ENCODE measurements at regions not wholly inside any gene's neighbourhood (a gene's known extent, or its start where the extent isn't known, plus 50 kb on each side); places are given as distances from the start of the nearest gene placed in this dataset.

GRCh38 chr9:38259056-38259455 is 133.4 kb upstream of the ALDH1B1 start:
- Histone ChIP-seq H3K9ac (replicated peaks in 1 of 4; ENCODE audit: extremely low read depth in 1 of 4, low read depth in 3 of 4, low read length in 3 of 4) (no peak overlapping the region), H3K27ac (ENCODE audit: low read depth, low read length) (no peak overlapping the region), H3K18ac (ENCODE audit: extremely low read depth, low read length) (no peak overlapping the region), H3K4me1 (replicated peaks in 1 of 4; ENCODE audit: control insufficient read depth in 3 of 4, insufficient read depth in 4 of 4, low read length in 3 of 4) (no peaks in the 10 kb centered on the region), H3K79me2 (ENCODE audit: control insufficient read depth in 1 of 2, insufficient read depth in 2 of 2, low read length in 2 of 2) (no peaks in the 10 kb centered on the region), H3K14ac (ENCODE audit: insufficient read length) (no peak overlapping the region), H3K4me2 (ENCODE audit: insufficient read depth in 1 of 2, low read depth in 2 of 2, low read length in 2 of 2) (no peak overlapping the region), H2BK15ac (ENCODE audit: low read length) (no peak overlapping the region), H2BK12ac (ENCODE audit: low read depth, low read length) (no peak overlapping the region), H3K79me1 (ENCODE audit: low read depth, low read length) (no peaks in the 10 kb centered on the region), H2AK5ac (ENCODE audit: low read depth, low read length) (no peak overlapping the region), H4K8ac (ENCODE audit: extremely low read depth, insufficient read depth, low read length) (no peak overlapping the region), H4K91ac (replicated peaks; ENCODE audit: insufficient read length, low read length) (no peak overlapping the region), H3K4me3 (ENCODE audit: extremely low read depth in 1 of 4, insufficient read depth in 2 of 4, low read depth in 3 of 4, low read length in 4 of 4) (no peak overlapping the region), H2BK20ac (ENCODE audit: low read length) (no peak overlapping the region), H3K23me2 (ENCODE audit: low read depth, low read length) (no peaks in the 10 kb centered on the region), H2BK5ac (ENCODE audit: low read depth, low read length) (no peak overlapping the region), H3K9me3 (ENCODE audit: insufficient read depth in 2 of 2, low read depth in 1 of 2, low read length in 1 of 2) (no peaks in the 10 kb centered on the region), H4K20me1 (replicated peaks in 1 of 2; ENCODE audit: control insufficient read depth in 1 of 2, insufficient read depth in 2 of 2, low read length in 2 of 2) (no peaks in the 10 kb centered on the region), H3K27me3 (replicated peaks in 1 of 4; ENCODE audit: control insufficient read depth in 3 of 4, extremely low read depth in 1 of 4, insufficient read depth in 3 of 4, low read length in 3 of 4) (0 out of 7 replicates have a peak, but pooled peaks cover 0 to 3% (median 1%) of the 10 kb centered on the region in 4 experiments), H3K56ac (replicated peaks; ENCODE audit: insufficient read length, low read depth, low read length) (no peak overlapping the region), H2AFZ (ENCODE audit: low read length) (no peak overlapping the region), H2BK120ac (replicated peaks; ENCODE audit: low read depth, low read length) (no peak overlapping the region), H3K36me3 (ENCODE audit: control insufficient read depth in 2 of 4, insufficient read depth in 4 of 4, low read length in 3 of 4) (no peaks in the 10 kb centered on the region), H3K4ac (replicated peaks; ENCODE audit: insufficient read length, low read depth, low read length) (no peak overlapping the region), H4K5ac (ENCODE audit: insufficient read length, low read depth, low read length) (no peak overlapping the region), H3K23ac (ENCODE audit: insufficient read length) (no peak overlapping the region)
- 90% methylated on average over 2 of the region's 2 CpGs; no CpG with 5 or more reads in 1 of the 2 experiments for WGBS, 2 experiments (ENCODE audit: extremely low coverage in 1 of 2, insufficient coverage in 1 of 2, insufficient read length in 1 of 2, insufficient replicate concordance in 2 of 2, low coverage in 1 of 2, low lambda C conversion rate in 2 of 2, missing lambda C conversion rate in 1 of 2)
- no peak for DNase-seq (ENCODE audit: low read depth in 1 of 2, low spot score in 2 of 2)
- no peak for FAIRE-seq
- ChIA-PET POLR2A (ENCODE audit: partially characterized antibody) (no interaction called here), CTCF (ENCODE audit: partially characterized antibody) (interaction anchor here (0.8 to 1.9 kb wide), 4 partner anchors 99 to 242 kb away, joined by 3 to 5 read pairs (median 4); no protein-coding TSS in a partner anchor)
- TF ChIP-seq NANOG (IDR thresholded peaks at IDR 0.05; ENCODE audit: insufficient read depth, low read depth, low read length, poor library complexity, severe bottlenecking) (no peak), GTF2F1 (IDR thresholded peaks at IDR 0.05; ENCODE audit: borderline replicate concordance, low read depth, low read length) (no peak), CTBP2 (IDR thresholded peaks at IDR 0.05; ENCODE audit: borderline replicate concordance, insufficient read depth, insufficient read length, low read length) (no peak), SP1 (IDR thresholded peaks at IDR 0.05; ENCODE audit: low read depth, low read length) (no peak)

All from H1 (cell line).